Activated T-cell treated with anti-CD3 and anti-CD28 coated beads, Interleukin-2, amount 50 U/mL, for 1 hour (primary cell): ENCODE measurements at regions not wholly inside any gene's neighbourhood (a gene's known extent, or its start where the extent isn't known, plus 50 kb on each side); places are given as distances from the start of the nearest gene placed in this dataset.
"Not testable (repeated sequence)": the region's sequence is repeated elsewhere in the genome, so short reads cannot be mapped to it uniquely, and the experiment has no call there.

ENCODE experiments used
- DNase-seq: peaks from one replicate; pipeline ENCODE4 v3.0.0-alpha.2; 2020

DNA sequence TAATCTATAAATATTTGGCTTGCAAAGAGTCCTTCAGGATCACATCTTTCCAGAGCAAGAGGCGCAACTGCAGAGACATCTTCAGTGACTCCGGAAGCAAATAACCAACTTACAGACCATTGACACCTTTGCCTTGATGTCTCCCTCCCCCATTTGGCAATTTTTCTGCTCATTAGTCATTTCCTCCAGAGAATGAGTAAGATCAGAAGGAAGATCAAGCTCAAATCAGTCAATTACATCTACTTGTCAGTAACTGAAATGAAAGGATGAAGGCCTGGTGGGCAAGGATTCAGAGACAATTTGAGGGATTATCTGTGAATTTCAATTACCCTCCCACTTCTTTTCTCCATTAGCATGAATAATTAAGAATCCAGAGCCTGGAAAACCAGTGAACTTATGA is 665.6 kb upstream of the CPEB2 start:
- no peak for DNase-seq

DNA sequence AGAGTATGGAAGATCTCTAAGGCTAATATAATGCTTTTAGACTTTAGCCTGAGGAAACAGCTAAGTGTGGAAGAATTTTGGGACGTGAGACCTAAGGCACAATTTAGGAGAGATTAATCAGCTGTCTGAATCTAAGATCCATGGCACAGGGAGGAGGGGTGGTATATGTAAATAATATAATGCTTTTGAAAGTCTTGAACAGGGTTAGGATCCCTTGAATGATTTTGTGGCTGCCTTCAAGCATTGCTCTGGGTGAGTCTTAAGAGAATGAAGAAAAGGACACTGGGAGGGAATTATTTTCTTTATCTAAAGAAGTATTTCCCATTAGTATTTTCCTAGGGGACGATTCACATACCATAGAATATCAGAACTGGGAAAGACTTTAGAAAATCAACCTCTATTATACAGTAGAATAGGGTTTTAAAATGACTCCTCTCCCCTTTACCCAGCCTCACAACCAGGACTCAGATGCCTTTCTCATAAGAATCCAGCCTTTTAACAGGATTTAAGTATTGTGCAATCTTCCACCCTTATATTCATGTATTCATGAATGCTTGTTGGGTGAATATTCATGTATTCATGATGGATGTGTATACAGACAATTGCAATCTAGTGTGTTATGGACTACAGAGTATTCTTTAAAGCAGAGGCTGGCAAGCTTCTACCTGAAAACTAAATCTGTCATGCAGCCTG is 664.2 kb upstream of the CPEB2 start:
- no peak for DNase-seq

DNA sequence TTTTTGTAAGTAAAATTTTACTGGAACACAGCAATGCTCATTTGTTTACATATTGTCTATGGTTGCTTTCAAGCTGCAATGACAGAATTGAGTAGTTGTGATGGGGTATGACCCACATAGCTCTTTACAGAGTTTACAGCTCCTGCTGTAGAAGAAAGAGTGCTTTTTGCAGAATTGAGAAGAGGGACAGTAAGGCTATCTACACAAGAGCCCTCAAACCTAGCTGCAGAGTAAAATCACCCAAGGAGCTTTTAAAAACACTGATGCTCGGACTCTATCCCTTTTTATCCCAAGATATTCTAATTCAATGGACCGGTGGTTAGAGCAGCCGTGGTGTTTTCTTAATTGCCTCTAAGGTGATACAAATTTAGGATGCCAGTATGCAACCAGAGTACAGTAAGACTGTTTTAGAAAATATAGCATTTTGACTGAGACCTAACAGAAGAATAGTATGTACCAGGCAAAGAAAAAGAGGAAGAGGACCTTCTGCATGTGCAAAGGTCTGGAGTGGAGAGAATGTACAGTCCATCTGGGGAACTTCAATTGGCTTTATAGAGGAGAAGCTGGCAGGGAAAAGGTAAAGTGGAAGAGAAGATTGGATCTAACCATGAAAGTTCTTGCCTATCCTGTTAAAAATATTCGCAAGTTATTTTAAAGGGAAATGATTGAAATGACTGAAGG is 663.6 kb upstream of the CPEB2 start:
- DNase-seq: no peak

DNA sequence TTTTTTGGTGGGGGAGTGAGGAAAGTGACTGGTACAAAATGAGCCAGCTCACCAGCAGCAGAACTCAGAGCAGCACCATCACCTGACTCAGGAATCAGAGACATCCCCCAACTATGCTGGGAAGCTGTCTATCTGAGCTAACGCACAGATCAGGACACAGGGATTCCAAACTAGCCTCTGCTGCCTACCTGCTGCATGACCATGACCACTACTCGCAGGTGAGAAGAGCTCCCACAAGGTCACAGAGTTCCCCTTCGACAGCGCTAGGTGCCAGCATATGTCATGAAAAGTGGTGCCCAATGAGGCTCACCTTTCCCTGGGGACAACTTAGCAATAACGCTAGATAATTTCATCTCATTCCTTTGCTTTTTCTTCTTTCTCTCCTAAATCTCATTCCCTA is 662.6 kb upstream of the CPEB2 start:
- DNase-seq: no peak

GRCh38 chr4:14340321-14340720 is 662.0 kb upstream of the CPEB2 start:
- DNase-seq: no peak

GRCh38 chr4:14343961-14344360 is 658.3 kb upstream of the CPEB2 start:
- no peak for DNase-seq

DNA sequence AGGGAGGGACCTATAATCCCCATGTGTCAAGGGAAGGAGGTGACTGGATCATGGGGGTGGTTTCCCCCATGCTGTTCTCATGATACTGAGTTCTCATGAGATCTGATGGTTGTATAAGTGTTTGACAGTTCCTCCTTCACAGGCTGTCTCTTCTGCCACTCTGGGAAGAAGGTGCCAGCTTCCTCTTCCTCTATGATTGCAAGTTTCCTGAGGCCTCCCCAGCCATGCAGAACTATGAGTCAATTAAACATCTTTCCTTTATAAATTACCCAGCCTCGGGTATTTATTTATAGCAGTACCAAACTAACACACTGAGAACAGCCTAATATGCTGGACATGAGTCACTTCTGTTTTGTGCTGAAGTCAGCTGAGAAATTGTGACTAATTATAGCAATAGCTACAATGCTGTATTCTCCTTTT is 656.9 kb upstream of the CPEB2 start:
- DNase-seq: no peak

GRCh38 chr4:14347526-14347925 is 654.8 kb upstream of the CPEB2 start:
- DNase-seq: no peak

- DNase-seq: no peak
These were observed 653.8 kb upstream of the CPEB2 start for GRCh38 chr4:14348506-14348905.

DNA sequence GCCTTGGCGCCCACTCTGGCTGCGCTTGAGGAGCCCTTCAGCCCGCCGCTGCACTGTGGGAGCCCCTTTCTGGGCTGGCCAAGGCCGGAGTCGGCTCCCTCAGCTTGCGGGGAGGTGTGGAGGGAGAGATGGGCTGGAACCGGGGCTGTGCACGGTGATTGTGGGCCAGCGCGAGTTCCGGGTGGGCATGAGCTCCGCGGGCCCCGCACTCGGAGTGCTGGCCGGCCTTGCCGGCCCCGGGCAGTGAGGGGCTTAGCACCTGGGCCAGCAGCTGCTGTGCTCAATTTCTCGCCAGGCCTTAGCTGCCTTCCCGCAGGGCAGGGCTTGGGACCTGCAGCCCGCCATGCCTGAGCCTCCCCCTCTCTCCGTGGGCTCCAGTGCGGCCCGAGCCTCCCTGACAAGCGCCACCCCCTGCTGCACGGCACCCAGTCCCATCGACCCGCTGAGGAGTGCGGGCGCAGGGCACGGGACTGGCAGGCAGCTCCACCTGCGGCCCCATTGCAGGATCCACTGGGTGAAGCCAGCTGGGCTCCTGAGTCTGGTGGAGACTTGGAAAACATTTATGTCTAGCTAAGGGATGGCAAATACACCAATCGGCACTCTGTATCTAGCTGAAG is 643.6 kb upstream of the CPEB2 start:
- not testable (repeated sequence) for DNase-seq

DNA sequence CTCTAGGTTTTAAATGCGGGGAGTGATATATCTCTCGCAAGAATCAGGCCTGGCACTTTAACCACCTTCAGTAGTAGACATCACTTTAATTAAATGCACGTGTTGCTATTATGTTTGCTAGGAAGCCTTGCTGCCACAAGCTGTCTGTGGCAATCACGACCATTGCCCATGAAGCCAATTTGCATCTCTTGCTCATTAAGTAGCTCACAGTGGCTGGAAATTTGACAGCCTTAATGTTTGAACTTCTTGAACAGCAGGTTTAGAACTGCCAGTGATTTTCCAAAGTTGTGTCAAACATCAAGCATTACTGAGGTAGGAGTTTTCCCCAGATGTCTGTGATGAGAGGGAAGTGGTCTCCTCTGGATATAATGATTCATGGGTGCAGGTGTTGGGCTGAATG is 642.3 kb upstream of the CPEB2 start:
- no peak for DNase-seq

DNA sequence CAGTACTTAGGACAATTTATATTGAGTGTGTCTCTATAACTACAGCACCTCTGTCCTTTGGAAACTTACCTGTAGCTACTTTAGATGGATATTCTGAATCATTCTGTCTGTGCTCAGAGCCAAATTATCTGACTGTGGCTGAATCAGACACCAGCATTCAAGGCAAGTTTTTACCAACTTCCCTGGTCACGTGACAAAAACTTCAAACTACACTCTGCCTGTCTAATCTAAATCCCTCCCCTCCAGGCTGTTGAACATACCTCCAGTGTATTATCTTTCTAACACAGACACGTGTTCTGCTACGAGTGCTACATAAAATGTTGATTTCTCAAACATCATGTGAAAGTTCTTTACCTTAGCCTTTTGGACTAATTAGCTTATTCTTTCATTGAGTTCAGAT is 641.2 kb upstream of the CPEB2 start:
- DNase-seq: no peak

GRCh38 chr4:14362385-14362784 is 639.9 kb upstream of the CPEB2 start:
- DNase-seq: no peak

- DNase-seq: no peak
These were observed 637.2 kb upstream of the CPEB2 start for GRCh38 chr4:14364953-14365536.

GRCh38 chr4:14368391-14368790 is 633.9 kb upstream of the CPEB2 start:
- DNase-seq: no peak

DNA sequence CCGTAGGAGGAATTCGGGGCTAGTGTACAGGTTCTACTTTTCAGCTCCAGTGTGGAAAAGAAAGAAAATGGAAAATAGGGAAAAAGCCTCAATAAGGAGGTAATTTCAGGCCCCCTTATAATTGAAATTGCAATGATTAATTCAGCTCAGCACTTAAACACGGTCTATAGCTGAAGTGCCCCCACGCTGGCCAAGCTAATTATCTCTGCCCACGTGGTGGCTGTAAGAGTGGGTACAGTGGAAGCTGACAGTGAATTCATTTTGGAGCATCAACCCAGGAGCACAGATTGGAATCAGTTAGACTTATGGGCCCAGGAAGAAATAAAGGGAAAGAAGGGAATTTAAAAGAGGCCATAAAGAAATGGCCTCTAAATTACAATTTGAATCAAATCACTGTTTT is 631.1 kb upstream of the CPEB2 start:
- DNase-seq: no peak

- no peak for DNase-seq
These were observed 626.5 kb upstream of the CPEB2 start for GRCh38 chr4:14375816-14376215.

- DNase-seq: no peak
These were observed 623.1 kb upstream of the CPEB2 start for GRCh38 chr4:14379183-14379582.

DNA sequence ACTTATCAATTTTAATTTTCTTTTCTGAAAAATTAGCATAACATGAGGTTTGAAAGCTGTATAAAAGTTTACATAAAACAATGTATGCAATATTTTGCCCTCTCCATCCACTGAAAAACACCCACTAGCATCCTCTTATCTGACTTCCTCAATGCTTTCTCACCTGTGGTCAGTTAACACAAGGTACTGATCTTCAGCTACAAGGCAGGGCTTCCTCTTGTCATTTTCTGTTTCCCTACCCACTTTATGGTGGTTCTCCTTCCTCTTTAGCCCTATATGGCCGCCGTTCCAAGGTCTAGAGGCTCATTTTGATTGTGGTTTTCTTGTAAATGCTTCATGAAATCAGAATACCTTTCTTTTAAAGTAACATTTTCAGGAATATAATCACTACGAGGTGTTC is 618.6 kb upstream of the CPEB2 start:
- DNase-seq: no peak

- no peak for DNase-seq
These were observed 617.5 kb upstream of the CPEB2 start for GRCh38 chr4:14384824-14385223.

DNA sequence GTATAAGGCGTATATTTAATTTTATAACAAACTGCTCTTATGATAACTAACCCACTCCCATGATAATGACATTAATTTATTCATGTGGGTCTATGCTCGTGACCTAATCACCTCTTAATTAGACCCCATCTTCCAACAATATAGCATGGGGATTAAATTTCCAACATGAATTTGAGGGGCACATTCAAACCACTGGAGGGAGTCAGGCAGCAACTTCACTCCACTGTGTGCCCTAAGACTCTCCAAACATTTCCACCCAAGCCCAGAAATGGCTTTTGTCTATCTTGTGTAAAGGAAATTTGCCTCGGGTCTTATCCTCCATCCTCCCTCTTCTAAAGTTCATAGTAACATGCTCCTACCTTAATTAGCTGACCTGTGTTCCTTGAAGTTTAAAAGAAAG is 616.1 kb upstream of the CPEB2 start:
- no peak for DNase-seq

DNA sequence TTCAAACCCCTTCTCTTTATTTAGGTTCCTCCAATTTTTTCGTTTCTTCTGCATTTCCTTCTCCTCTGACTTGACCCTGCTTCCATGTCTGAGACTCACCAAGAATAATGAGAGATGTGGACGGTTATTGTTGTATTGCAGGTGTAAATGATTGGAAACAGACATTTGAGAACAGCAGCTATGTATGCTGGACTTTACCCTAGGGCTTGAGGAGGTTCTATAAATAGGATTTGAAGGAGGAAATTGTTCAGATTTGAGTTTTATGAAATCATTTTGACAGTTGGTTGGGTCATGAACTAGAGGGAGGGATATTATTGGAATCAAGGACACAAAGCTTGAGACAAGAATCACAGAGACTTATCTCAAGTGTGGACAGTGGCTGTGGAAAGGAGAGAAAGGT is 614.6 kb upstream of the CPEB2 start:
- DNase-seq: no peak

DNA sequence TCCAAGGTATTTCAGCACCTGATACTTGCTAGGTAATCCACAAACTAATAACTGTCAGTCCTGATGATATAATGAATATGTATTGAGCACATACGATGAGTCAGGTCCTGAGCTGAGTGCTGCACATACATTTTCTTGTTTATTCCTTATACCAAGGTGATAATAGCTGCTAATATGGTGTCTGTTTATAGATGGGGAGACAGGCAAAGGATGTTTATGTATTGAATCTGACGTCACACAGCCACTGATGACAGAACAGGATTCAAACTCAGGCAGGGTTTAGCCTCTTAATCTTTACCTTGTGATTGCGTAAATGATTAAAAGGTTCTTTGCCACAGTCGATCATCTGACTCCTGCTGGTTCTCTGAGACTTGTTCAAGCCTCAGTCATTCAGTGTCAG is 609.9 kb upstream of the CPEB2 start:
- DNase-seq: no peak

- DNase-seq: no peak
These were observed 606.1 kb upstream of the CPEB2 start for GRCh38 chr4:14396183-14396582.
